Activated CD4-positive, alpha-beta T cell treated with anti-CD3 and anti-CD28 coated beads, Interleukin-2, amount 50 U/mL, for 1 hour (primary cell): ENCODE measurements at regions not wholly inside any gene's neighbourhood (a gene's known extent, or its start where the extent isn't known, plus 50 kb on each side); places are given as distances from the start of the nearest gene placed in this dataset.
A peak's percentile ranks its signal among the peaks of the same experiment; 100 is the strongest.
"Not testable (repeated sequence)": the region's sequence is repeated elsewhere in the genome, so short reads cannot be mapped to it uniquely, and the experiment has no call there.

Experiments
- DNase-seq: peaks from one replicate; pipeline ENCODE4 v3.0.0-alpha.2; 2020

GRCh38 chr7:128561116-128561722, 84.7 kb downstream of the METTL2B start:
- DNase-seq: not testable (repeated sequence)

GRCh38 chr7:128562795-128563194, 86.2 kb downstream of the METTL2B start:
- DNase-seq: not testable (repeated sequence)

- not testable (repeated sequence) for DNase-seq
Measured at GRCh38 chr7:128564123-128564700, 87.7 kb downstream of the METTL2B start.

- not testable (repeated sequence) for DNase-seq
Measured at GRCh38 chr7:128564932-128565864, 88.7 kb downstream of the METTL2B start.

- not testable (repeated sequence) for DNase-seq
Measured at GRCh38 chr7:128575277-128575676, 96.8 kb upstream of the GARIN1A start.

- not testable (repeated sequence) for DNase-seq
Measured at GRCh38 chr7:128576953-128577352, 95.1 kb upstream of the GARIN1A start.

GRCh38 chr7:128579843-128580242, 92.2 kb upstream of the GARIN1A start:
- DNase-seq: not testable (repeated sequence)

GRCh38 chr7:128581100-128581499, 91.0 kb upstream of the GARIN1A start:
- not testable (repeated sequence) for DNase-seq

- DNase-seq: not testable (repeated sequence)
Measured at GRCh38 chr7:128581825-128582561, 90.1 kb upstream of the GARIN1A start.

GRCh38 chr7:128586715-128587114, 85.4 kb upstream of the GARIN1A start:
- DNase-seq: not testable (repeated sequence)

GRCh38 chr7:128591705-128592104, 80.4 kb upstream of the GARIN1A start:
- DNase-seq: no peak

- DNase-seq: not testable (repeated sequence)
Measured at GRCh38 chr7:128592209-128592608, 79.9 kb upstream of the GARIN1A start.

- not testable (repeated sequence) for DNase-seq
Measured at GRCh38 chr7:128594061-128594460, 78.0 kb upstream of the GARIN1A start.

- not testable (repeated sequence) for DNase-seq
Measured at GRCh38 chr7:128596336-128597128, 75.6 kb upstream of the GARIN1A start.

GRCh38 chr7:128598946-128599345, 73.1 kb upstream of the GARIN1A start:
- DNase-seq: not testable (repeated sequence)

- DNase-seq: peak; percentile 9
Measured at GRCh38 chr7:128608678-128609421, 63.2 kb upstream of the GARIN1A start.

GRCh38 chr7:128613366-128613765, 58.7 kb upstream of the GARIN1A start:
- DNase-seq: not testable (repeated sequence)

- not testable (repeated sequence) for DNase-seq
Measured at GRCh38 chr7:128614812-128615211, 57.3 kb upstream of the GARIN1A start.

GRCh38 chr7:128616799-128617198, 55.3 kb upstream of the GARIN1A start:
- not testable (repeated sequence) for DNase-seq
